ENCODE measurements at regions not wholly inside any gene's neighbourhood (a gene's known extent, or its start where the extent isn't known, plus 50 kb on each side); places are given as distances from the start of the nearest gene placed in this dataset.

- no peaks in the 10 kb centered on the region for H3K36me3 ChIP-seq (ENCODE audit: control insufficient read depth in 2 of 2, insufficient read depth in 2 of 2, low read length in 1 of 2)
- no peaks in the 10 kb centered on the region for H3K4me1 ChIP-seq (ENCODE audit: control insufficient read depth in 2 of 2, insufficient read depth in 2 of 2, low read length in 2 of 2)
- no peaks in the 10 kb centered on the region for H3K9me3 ChIP-seq (ENCODE audit: control insufficient read depth in 2 of 2, insufficient read depth in 1 of 2, low read length in 1 of 2)
- H3K27me3 ChIP-seq (ENCODE audit: control insufficient read depth in 2 of 2, insufficient read depth in 1 of 2, low read length in 1 of 2) = no peaks in the 10 kb centered on the region
- H3K27ac ChIP-seq (ENCODE audit: low read depth in 1 of 2, low read length in 1 of 2) = no peak overlapping the region
- H3K4me3 ChIP-seq (ENCODE audit: low read length in 2 of 2) = no peak overlapping the region
- no peak for DNase-seq (ENCODE audit: low read depth in 6 of 9, low spot score in 9 of 9)
- 98% methylated on average over 1 of the region's 1 CpG for WGBS
These were observed 532.0 kb upstream of the GBE1 start for GRCh38 chr3:82293435-82293834.

- no peaks in the 10 kb centered on the region for H3K27me3 ChIP-seq (ENCODE audit: control insufficient read depth in 2 of 2, insufficient read depth in 1 of 2, low read length in 1 of 2)
- WGBS = 98% methylated on average over 3 of the region's 3 CpGs
- peaks cover 0 to 7% of the 10 kb centered on the region in 2 donors for H3K9me3 ChIP-seq (ENCODE audit: control insufficient read depth in 2 of 2, insufficient read depth in 1 of 2, low read length in 1 of 2)
These were observed 526.1 kb upstream of the GBE1 start for GRCh38 chr3:82287562-82287961.

GRCh38 chr3:82281205-82281604 lies 519.8 kb upstream of the GBE1 start:
- Histone ChIP-seq H3K4me3 (ENCODE audit: low read length in 2 of 2) (no peak overlapping the region), H3K27ac (ENCODE audit: low read depth in 1 of 2, low read length in 1 of 2) (no peak overlapping the region), H3K36me3 (ENCODE audit: control insufficient read depth in 2 of 2, insufficient read depth in 2 of 2, low read length in 1 of 2) (no peaks in the 10 kb centered on the region), H3K9me3 (ENCODE audit: control insufficient read depth in 2 of 2, insufficient read depth in 1 of 2, low read length in 1 of 2) (no peaks in the 10 kb centered on the region), H3K4me1 (ENCODE audit: control insufficient read depth in 2 of 2, insufficient read depth in 2 of 2, low read length in 2 of 2) (no peaks in the 10 kb centered on the region), H3K27me3 (ENCODE audit: control insufficient read depth in 2 of 2, insufficient read depth in 1 of 2, low read length in 1 of 2) (no peaks in the 10 kb centered on the region)
- no peak for DNase-seq (ENCODE audit: low read depth in 6 of 9, low spot score in 9 of 9)
- 82% methylated on average over 3 of the region's 3 CpGs for WGBS

More at GRCh38 chr3:82287562-82287961, 526.1 kb upstream of the GBE1 start:
- no peaks in the 10 kb centered on the region for H3K4me1 ChIP-seq (ENCODE audit: control insufficient read depth in 2 of 2, insufficient read depth in 2 of 2, low read length in 2 of 2)
- no peak overlapping the region for H3K4me3 ChIP-seq (ENCODE audit: low read length in 2 of 2)
- H3K36me3 ChIP-seq (ENCODE audit: control insufficient read depth in 2 of 2, insufficient read depth in 2 of 2, low read length in 1 of 2) = no peaks in the 10 kb centered on the region
- H3K27ac ChIP-seq (ENCODE audit: low read depth in 1 of 2, low read length in 1 of 2) = no peak overlapping the region
- DNase-seq (ENCODE audit: low read depth in 6 of 9, low spot score in 9 of 9) = no peak

GRCh38 chr3:82276992-82277391 lies 515.5 kb upstream of the GBE1 start:
- no peaks in the 10 kb centered on the region for H3K9me3 ChIP-seq (ENCODE audit: control insufficient read depth in 2 of 2, insufficient read depth in 1 of 2, low read length in 1 of 2)
- WGBS = 94% methylated on average over 1 of the region's 1 CpG

GRCh38 chr3:82274897-82275296 lies 513.5 kb upstream of the GBE1 start:
- no peak overlapping the region for H3K4me3 ChIP-seq (ENCODE audit: low read length in 2 of 2)
- H3K9me3 ChIP-seq (ENCODE audit: control insufficient read depth in 2 of 2, insufficient read depth in 1 of 2, low read length in 1 of 2) = no peaks in the 10 kb centered on the region
- no peaks in the 10 kb centered on the region for H3K4me1 ChIP-seq (ENCODE audit: control insufficient read depth in 2 of 2, insufficient read depth in 2 of 2, low read length in 2 of 2)
- no peak overlapping the region for H3K27ac ChIP-seq (ENCODE audit: low read depth in 1 of 2, low read length in 1 of 2)
- H3K27me3 ChIP-seq (ENCODE audit: control insufficient read depth in 2 of 2, insufficient read depth in 1 of 2, low read length in 1 of 2) = no peaks in the 10 kb centered on the region
- DNase-seq (ENCODE audit: low read depth in 6 of 9, low spot score in 9 of 9) = no peak
- H3K36me3 ChIP-seq (ENCODE audit: control insufficient read depth in 2 of 2, insufficient read depth in 2 of 2, low read length in 1 of 2) = no peaks in the 10 kb centered on the region

More at GRCh38 chr3:82276992-82277391, 515.5 kb upstream of the GBE1 start:
- H3K27ac ChIP-seq (ENCODE audit: low read depth in 1 of 2, low read length in 1 of 2) = no peak overlapping the region
- no peak for DNase-seq (ENCODE audit: low read depth in 6 of 9, low spot score in 9 of 9)
- H3K4me3 ChIP-seq (ENCODE audit: low read length in 2 of 2) = no peak overlapping the region
- H3K27me3 ChIP-seq (ENCODE audit: control insufficient read depth in 2 of 2, insufficient read depth in 1 of 2, low read length in 1 of 2) = no peaks in the 10 kb centered on the region
- H3K4me1 ChIP-seq (ENCODE audit: control insufficient read depth in 2 of 2, insufficient read depth in 2 of 2, low read length in 2 of 2) = no peaks in the 10 kb centered on the region
- no peaks in the 10 kb centered on the region for H3K36me3 ChIP-seq (ENCODE audit: control insufficient read depth in 2 of 2, insufficient read depth in 2 of 2, low read length in 1 of 2)

- no peak for DNase-seq (ENCODE audit: low read depth in 6 of 9, low spot score in 9 of 9)
- H3K4me1 ChIP-seq (ENCODE audit: control insufficient read depth in 2 of 2, insufficient read depth in 2 of 2, low read length in 2 of 2) = no peaks in the 10 kb centered on the region
- H3K9me3 ChIP-seq (ENCODE audit: control insufficient read depth in 2 of 2, insufficient read depth in 1 of 2, low read length in 1 of 2) = no peaks in the 10 kb centered on the region
- no peaks in the 10 kb centered on the region for H3K36me3 ChIP-seq (ENCODE audit: control insufficient read depth in 2 of 2, insufficient read depth in 2 of 2, low read length in 1 of 2)
- no peak overlapping the region for H3K27ac ChIP-seq (ENCODE audit: low read depth in 1 of 2, low read length in 1 of 2)
- no peaks in the 10 kb centered on the region for H3K27me3 ChIP-seq (ENCODE audit: control insufficient read depth in 2 of 2, insufficient read depth in 1 of 2, low read length in 1 of 2)
- no peak overlapping the region for H3K4me3 ChIP-seq (ENCODE audit: low read length in 2 of 2)
These were observed 504.3 kb upstream of the GBE1 start for GRCh38 chr3:82265747-82266146.

GRCh38 chr3:82262193-82262592 lies 500.7 kb upstream of the GBE1 start:
- no peaks in the 10 kb centered on the region for H3K9me3 ChIP-seq (ENCODE audit: control insufficient read depth in 2 of 2, insufficient read depth in 1 of 2, low read length in 1 of 2)
- no peak for DNase-seq (ENCODE audit: low read depth in 6 of 9, low spot score in 9 of 9)
- H3K4me1 ChIP-seq (ENCODE audit: control insufficient read depth in 2 of 2, insufficient read depth in 2 of 2, low read length in 2 of 2) = no peaks in the 10 kb centered on the region
- no peak overlapping the region for H3K4me3 ChIP-seq (ENCODE audit: low read length in 2 of 2)
- WGBS = 80% methylated on average over 1 of the region's 1 CpG
- no peaks in the 10 kb centered on the region for H3K27me3 ChIP-seq (ENCODE audit: control insufficient read depth in 2 of 2, insufficient read depth in 1 of 2, low read length in 1 of 2)
- no peak overlapping the region for H3K27ac ChIP-seq (ENCODE audit: low read depth in 1 of 2, low read length in 1 of 2)
- no peaks in the 10 kb centered on the region for H3K36me3 ChIP-seq (ENCODE audit: control insufficient read depth in 2 of 2, insufficient read depth in 2 of 2, low read length in 1 of 2)

GRCh38 chr3:82261637-82262036 lies 500.2 kb upstream of the GBE1 start:
- Histone ChIP-seq H3K4me3 (ENCODE audit: low read length in 2 of 2) (no peak overlapping the region), H3K4me1 (ENCODE audit: control insufficient read depth in 2 of 2, insufficient read depth in 2 of 2, low read length in 2 of 2) (no peaks in the 10 kb centered on the region), H3K27me3 (ENCODE audit: control insufficient read depth in 2 of 2, insufficient read depth in 1 of 2, low read length in 1 of 2) (no peaks in the 10 kb centered on the region), H3K36me3 (ENCODE audit: control insufficient read depth in 2 of 2, insufficient read depth in 2 of 2, low read length in 1 of 2) (no peaks in the 10 kb centered on the region), H3K27ac (ENCODE audit: low read depth in 1 of 2, low read length in 1 of 2) (no peak overlapping the region), H3K9me3 (ENCODE audit: control insufficient read depth in 2 of 2, insufficient read depth in 1 of 2, low read length in 1 of 2) (no peaks in the 10 kb centered on the region)
- no peak for DNase-seq (ENCODE audit: low read depth in 6 of 9, low spot score in 9 of 9)

- no peak overlapping the region for H3K27ac ChIP-seq (ENCODE audit: low read depth in 1 of 2, low read length in 1 of 2)
- no peaks in the 10 kb centered on the region for H3K36me3 ChIP-seq (ENCODE audit: control insufficient read depth in 2 of 2, insufficient read depth in 2 of 2, low read length in 1 of 2)
- DNase-seq (ENCODE audit: low read depth in 6 of 9, low spot score in 9 of 9) = no peak
- no peaks in the 10 kb centered on the region for H3K9me3 ChIP-seq (ENCODE audit: control insufficient read depth in 2 of 2, insufficient read depth in 1 of 2, low read length in 1 of 2)
- 94% methylated on average over 1 of the region's 1 CpG for WGBS
- H3K4me3 ChIP-seq (ENCODE audit: low read length in 2 of 2) = no peak overlapping the region
- H3K27me3 ChIP-seq (ENCODE audit: control insufficient read depth in 2 of 2, insufficient read depth in 1 of 2, low read length in 1 of 2) = no peaks in the 10 kb centered on the region
- H3K4me1 ChIP-seq (ENCODE audit: control insufficient read depth in 2 of 2, insufficient read depth in 2 of 2, low read length in 2 of 2) = no peaks in the 10 kb centered on the region
These were observed 499.6 kb upstream of the GBE1 start for GRCh38 chr3:82261013-82261412.

GRCh38 chr3:82259994-82260393 lies 498.5 kb upstream of the GBE1 start:
- WGBS = 94% methylated on average over 4 of the region's 4 CpGs
- H3K36me3 ChIP-seq (ENCODE audit: control insufficient read depth in 2 of 2, insufficient read depth in 2 of 2, low read length in 1 of 2) = no peaks in the 10 kb centered on the region
- no peak for DNase-seq (ENCODE audit: low read depth in 6 of 9, low spot score in 9 of 9)
- H3K4me3 ChIP-seq (ENCODE audit: low read length in 2 of 2) = no peak overlapping the region
- H3K4me1 ChIP-seq (ENCODE audit: control insufficient read depth in 2 of 2, insufficient read depth in 2 of 2, low read length in 2 of 2) = no peaks in the 10 kb centered on the region
- no peaks in the 10 kb centered on the region for H3K27me3 ChIP-seq (ENCODE audit: control insufficient read depth in 2 of 2, insufficient read depth in 1 of 2, low read length in 1 of 2)
- no peaks in the 10 kb centered on the region for H3K9me3 ChIP-seq (ENCODE audit: control insufficient read depth in 2 of 2, insufficient read depth in 1 of 2, low read length in 1 of 2)
- H3K27ac ChIP-seq (ENCODE audit: low read depth in 1 of 2, low read length in 1 of 2) = no peak overlapping the region

All from thymus (tissue), 11 donors.